Stimulated activated CD4-positive, alpha-beta T cell treated with anti-CD3 and anti-CD28 coated beads, Interleukin-4, amount 100 ng/mL, for 48 hours (primary cell): ENCODE measurements at regions not wholly inside any gene's neighbourhood (a gene's known extent, or its start where the extent isn't known, plus 50 kb on each side); places are given as distances from the start of the nearest gene placed in this dataset.

ENCODE experiments used
- DNase-seq, 2 donors: peaks; one replicate each; pipeline ENCODE4 v3.0.0-alpha.2; 2020; ENCODE audit warnings: low read depth in 2 of 2

GRCh38 chr5:82403724-82404123, 125.6 kb upstream of the RPS23 start:
- DNase-seq, result no peak

GRCh38 chr5:82403026-82403425, 124.9 kb upstream of the RPS23 start:
- no peak for DNase-seq

GRCh38 chr5:82399111-82399510, 121.0 kb upstream of the RPS23 start:
- no peak for DNase-seq

GRCh38 chr5:82397741-82398320, 119.7 kb upstream of the RPS23 start:
- no peak for DNase-seq

- no peak for DNase-seq
These were observed 118.8 kb upstream of the RPS23 start for GRCh38 chr5:82396871-82397514.

- DNase-seq, result no peak
These were observed 118.2 kb upstream of the RPS23 start for GRCh38 chr5:82396396-82396795.

- no peak for DNase-seq
These were observed 115.8 kb upstream of the RPS23 start for GRCh38 chr5:82393951-82394350.

GRCh38 chr5:82390088-82390487, 111.9 kb upstream of the RPS23 start:
- DNase-seq, result no peak

GRCh38 chr5:82389347-82389746, 111.2 kb upstream of the RPS23 start:
- no peak for DNase-seq

- DNase-seq, result no peak
These were observed 110.0 kb upstream of the RPS23 start for GRCh38 chr5:82388181-82388580.

- DNase-seq, result no peak
These were observed 109.6 kb upstream of the RPS23 start for GRCh38 chr5:82387819-82388166.

- DNase-seq, result no peak
These were observed 109.1 kb upstream of the RPS23 start for GRCh38 chr5:82387001-82387818.

GRCh38 chr5:82386576-82386975, 108.4 kb upstream of the RPS23 start:
- no peak for DNase-seq

- no peak for DNase-seq
These were observed 106.0 kb upstream of the RPS23 start for GRCh38 chr5:82384034-82384750.

GRCh38 chr5:82381591-82381990, 103.4 kb upstream of the RPS23 start:
- DNase-seq, result no peak

- no peak for DNase-seq
These were observed 98.2 kb upstream of the RPS23 start for GRCh38 chr5:82376307-82376706.

GRCh38 chr5:82375488-82376244, 97.5 kb upstream of the RPS23 start:
- no peak for DNase-seq

GRCh38 chr5:82374637-82375036, 96.5 kb upstream of the RPS23 start:
- DNase-seq, result no peak

- no peak for DNase-seq
These were observed 89.8 kb upstream of the RPS23 start for GRCh38 chr5:82367930-82368329.

GRCh38 chr5:82365744-82366228, 87.6 kb upstream of the RPS23 start:
- peak; percentile 12 to 53 for DNase-seq

GRCh38 chr5:82365026-82365425, 86.9 kb upstream of the RPS23 start:
- DNase-seq, result no peak

- no peak for DNase-seq
These were observed 86.3 kb upstream of the RPS23 start for GRCh38 chr5:82364497-82364896.
